Effector memory CD8-positive, alpha-beta T cell (primary cell): ENCODE measurements at regions not wholly inside any gene's neighbourhood (a gene's known extent, or its start where the extent isn't known, plus 50 kb on each side); places are given as distances from the start of the nearest gene placed in this dataset.
"Not testable (repeated sequence)": the region's sequence is repeated elsewhere in the genome, so short reads cannot be mapped to it uniquely, and the experiment has no call there.

Experiments used
- ATAC-seq: fragments of 150-1000 bp; cut with Tn5 transposase; replicated peaks from 2 replicates; pipeline ENCODE4 v1.10.0; 2021; ENCODE audit warnings: mild to moderate bottlenecking, moderate library complexity
- DNase-seq, 3 experiments: peaks; one replicate each; pipeline ENCODE4 v3.0.0; 2021
- H3K27ac Mint-ChIP-seq, 2 donors: one replicate each; pipeline ENCODE4 v1.8.0; 2022; ENCODE audit warnings: mild to moderate bottlenecking in 2 of 2, mixed read lengths in 2 of 2, moderate library complexity in 2 of 2
- H3K27me3 Mint-ChIP-seq, 2 donors: one replicate each; pipeline ENCODE4 v1.8.0; 2022; ENCODE audit warnings: mixed read lengths in 2 of 2
- H3K36me3 Mint-ChIP-seq: one replicate; pipeline ENCODE4 v1.8.0; 2022; ENCODE audit warnings: mild to moderate bottlenecking, moderate library complexity, mixed read lengths; ENCODE audit not compliant: insufficient read depth
- H3K4me1 Mint-ChIP-seq, 2 donors: one replicate each; pipeline ENCODE4 v1.8.0; 2022; ENCODE audit warnings: low read depth in 2 of 2, mixed read lengths in 2 of 2
- H3K4me3 Mint-ChIP-seq, 2 donors: one replicate each; pipeline ENCODE4 v1.8.0; 2022; ENCODE audit warnings: mild to moderate bottlenecking in 2 of 2, mixed read lengths in 2 of 2, moderate library complexity in 2 of 2
- H3K9me3 Mint-ChIP-seq, 2 donors: one replicate each; pipeline ENCODE4 v1.8.0; 2022; ENCODE audit warnings: mixed read lengths in 2 of 2

- not testable (repeated sequence) for H3K4me1 Mint-ChIP-seq, H3K4me3 Mint-ChIP-seq, DNase-seq, ATAC-seq, H3K27me3 Mint-ChIP-seq, H3K27ac Mint-ChIP-seq, H3K36me3 Mint-ChIP-seq
- H3K9me3 Mint-ChIP-seq: peaks cover 6 to 21% of the 10 kb centered on the region in 2 donors
Measured at GRCh38 chr11:80699406-80700177, 1258.8 kb upstream of the TENM4 start.

DNA sequence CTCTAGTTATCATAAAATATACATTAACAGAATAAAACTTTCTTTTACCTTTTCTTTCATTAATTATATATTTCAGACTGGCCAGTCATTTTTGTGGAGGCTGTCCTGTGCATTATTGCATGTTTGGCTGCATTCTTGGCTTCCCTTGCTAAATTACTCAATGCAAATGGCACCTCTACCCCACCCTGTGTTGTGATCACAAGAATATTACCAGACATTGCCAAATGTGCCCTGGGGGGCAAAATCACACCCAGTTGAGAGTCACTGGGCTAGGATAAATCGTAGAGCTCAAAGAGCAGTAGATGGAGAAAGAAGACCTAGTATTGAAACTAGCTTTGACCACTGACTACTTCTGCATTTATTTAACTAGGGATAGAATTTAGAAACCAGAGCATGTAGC lies 1257.8 kb upstream of the TENM4 start:
- Mint-ChIP-seq H3K9me3 (peaks cover 6 to 20% of the 10 kb centered on the region in 2 donors), H3K4me3 (no peak overlapping the region), H3K36me3 (no peaks in the 10 kb centered on the region), H3K27ac (no peak overlapping the region), H3K4me1 (no peaks in the 10 kb centered on the region), H3K27me3 (no peaks in the 10 kb centered on the region)
- ATAC-seq (no peak), DNase-seq (no peak)

- Mint-ChIP-seq H3K4me1 (no peaks in the 10 kb centered on the region), H3K27me3 (no peaks in the 10 kb centered on the region), H3K9me3 (peaks cover 2 to 6% of the 10 kb centered on the region in 2 donors), H3K4me3 (no peak overlapping the region), H3K27ac (no peak overlapping the region), H3K36me3 (no peaks in the 10 kb centered on the region)
- DNase-seq (no peak), ATAC-seq (no peak)
Measured at GRCh38 chr11:80694385-80694784, 1253.6 kb upstream of the TENM4 start.

- H3K9me3 Mint-ChIP-seq: no peaks in the 10 kb centered on the region
- DNase-seq (no peak), ATAC-seq (no peak)
- no peaks in the 10 kb centered on the region for H3K4me1 Mint-ChIP-seq
- H3K27ac Mint-ChIP-seq: no peak overlapping the region
- H3K36me3 Mint-ChIP-seq: no peaks in the 10 kb centered on the region
- H3K4me3 Mint-ChIP-seq: no peak overlapping the region
- no peaks in the 10 kb centered on the region for H3K27me3 Mint-ChIP-seq
Measured at GRCh38 chr11:80687941-80688340, 1247.1 kb upstream of the TENM4 start.

DNA sequence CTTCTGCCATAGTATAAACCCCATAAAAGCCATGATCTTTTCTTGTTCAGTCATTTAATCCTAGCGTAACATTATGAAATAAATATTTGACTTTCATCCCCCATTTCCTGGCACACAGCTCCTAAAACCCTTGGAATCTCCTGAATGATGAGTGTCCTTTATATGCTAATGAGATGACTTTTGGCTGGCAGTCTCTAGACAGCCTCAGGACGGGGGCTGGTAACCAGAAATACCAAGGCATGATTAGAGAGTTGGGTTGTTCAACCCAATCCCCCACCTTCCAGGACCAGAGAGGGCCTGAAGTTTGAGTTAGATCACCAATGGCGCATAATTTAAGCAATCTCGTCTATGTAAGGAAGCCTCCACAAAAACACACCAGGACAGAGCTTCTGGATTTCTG lies 1246.1 kb upstream of the TENM4 start:
- no peaks in the 10 kb centered on the region for H3K9me3 Mint-ChIP-seq
- DNase-seq (no peak), ATAC-seq (no peak)
- no peaks in the 10 kb centered on the region for H3K4me1 Mint-ChIP-seq
- H3K27me3 Mint-ChIP-seq: no peaks in the 10 kb centered on the region
- H3K36me3 Mint-ChIP-seq: no peaks in the 10 kb centered on the region
- no peak overlapping the region for H3K27ac Mint-ChIP-seq
- no peak overlapping the region for H3K4me3 Mint-ChIP-seq

DNA sequence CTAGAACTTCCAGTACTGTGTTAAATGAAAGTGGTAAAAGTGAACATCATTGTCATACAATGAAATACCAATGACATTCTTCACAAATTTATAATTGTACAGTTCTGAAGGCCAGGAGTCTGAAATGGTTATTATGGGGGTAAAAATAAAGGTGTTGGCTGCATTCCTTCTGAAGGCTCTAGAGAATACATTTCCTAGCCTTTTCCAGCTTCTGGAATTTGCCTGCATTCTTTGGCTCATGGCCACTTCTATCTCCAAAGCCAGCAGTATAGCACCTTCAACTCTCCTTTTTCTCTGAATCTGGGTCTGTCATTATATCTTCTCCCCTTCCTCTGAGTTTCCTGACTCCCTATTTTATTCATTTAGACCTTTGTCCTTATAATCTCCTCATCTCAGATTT lies 1232.7 kb upstream of the TENM4 start:
- no peak for DNase-seq
- Mint-ChIP-seq H3K27me3 (no peaks in the 10 kb centered on the region), H3K4me3 (no peak overlapping the region), H3K4me1 (no peaks in the 10 kb centered on the region), H3K36me3 (no peaks in the 10 kb centered on the region), H3K9me3 (peaks cover 4 to 10% of the 10 kb centered on the region in 2 donors), H3K27ac (no peak overlapping the region)
- ATAC-seq: no peak

DNA sequence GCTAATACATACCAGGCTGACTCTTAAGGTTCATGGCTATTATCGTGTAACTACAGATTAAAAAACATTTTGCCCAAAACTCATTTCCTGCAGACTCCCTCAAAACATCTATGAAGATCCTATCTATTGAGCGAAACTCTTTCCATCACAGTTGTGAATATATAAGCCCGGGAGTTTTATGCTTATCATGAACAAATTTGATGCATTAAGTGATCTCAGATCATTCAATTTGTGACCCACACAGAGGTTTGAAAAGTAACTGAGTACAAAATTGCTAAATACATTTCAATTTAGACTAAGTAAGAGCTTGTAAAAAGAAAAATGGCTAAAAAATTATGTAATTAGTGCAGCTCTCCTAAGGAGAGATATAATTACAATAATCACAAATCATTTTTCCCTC lies 1228.8 kb upstream of the TENM4 start:
- Mint-ChIP-seq H3K27me3 (no peaks in the 10 kb centered on the region), H3K4me1 (no peaks in the 10 kb centered on the region), H3K27ac (no peak overlapping the region), H3K36me3 (no peaks in the 10 kb centered on the region), H3K4me3 (no peak overlapping the region), H3K9me3 (peaks cover 5 to 13% of the 10 kb centered on the region in 2 donors)
- DNase-seq: no peak
- no peak for ATAC-seq

DNA sequence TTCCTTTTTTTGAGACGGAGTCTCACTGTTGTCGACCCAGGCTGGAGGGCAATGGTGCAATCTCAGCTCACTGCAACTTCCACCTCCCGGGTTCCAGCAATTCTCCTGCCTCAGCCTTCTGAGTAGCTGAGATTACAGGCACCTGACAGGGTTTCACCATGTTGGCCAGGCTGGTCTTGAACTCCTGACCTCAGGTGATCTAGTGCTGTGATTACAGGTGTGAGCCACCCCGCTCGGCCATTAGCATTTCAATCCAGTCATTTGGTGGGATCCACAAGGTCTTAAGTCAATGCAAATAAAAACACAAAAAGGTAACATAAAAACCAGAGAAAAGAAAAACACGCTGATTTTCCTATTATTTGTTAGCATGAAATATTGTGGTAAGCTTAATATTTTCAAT lies 1227.2 kb upstream of the TENM4 start:
- Mint-ChIP-seq H3K4me3 (no peak overlapping the region), H3K36me3 (no peaks in the 10 kb centered on the region), H3K27ac (no peak overlapping the region)

GRCh38 chr11:80655834-80656233 lies 1215.0 kb upstream of the TENM4 start:
- no peak for ATAC-seq

More for the DNA sequence above, 1227.2 kb upstream of the TENM4 start:
- no peak for ATAC-seq
- Mint-ChIP-seq H3K9me3 (peaks cover 9 to 13% of the 10 kb centered on the region in 2 donors), H3K4me1 (no peaks in the 10 kb centered on the region), H3K27me3 (no peaks in the 10 kb centered on the region)
- DNase-seq: no peak

GRCh38 chr11:80650966-80651365 lies 1210.1 kb upstream of the TENM4 start:
- Mint-ChIP-seq H3K4me3 (no peak overlapping the region), H3K27me3 (no peaks in the 10 kb centered on the region), H3K9me3 (peaks cover 0 to 4% of the 10 kb centered on the region in 2 donors), H3K36me3 (no peaks in the 10 kb centered on the region), H3K27ac (no peak overlapping the region), H3K4me1 (no peaks in the 10 kb centered on the region)
- ATAC-seq: no peak
- no peak for DNase-seq

More at GRCh38 chr11:80655834-80656233, 1215.0 kb upstream of the TENM4 start:
- H3K36me3 Mint-ChIP-seq: no peaks in the 10 kb centered on the region
- no peak overlapping the region for H3K27ac Mint-ChIP-seq
- peaks cover 0 to 6% of the 10 kb centered on the region in 2 donors for H3K9me3 Mint-ChIP-seq
- H3K4me3 Mint-ChIP-seq: no peak overlapping the region
- H3K4me1 Mint-ChIP-seq: no peaks in the 10 kb centered on the region
- DNase-seq: no peak
- H3K27me3 Mint-ChIP-seq: no peaks in the 10 kb centered on the region

- Mint-ChIP-seq H3K4me3 (no peak overlapping the region), H3K4me1 (no peaks in the 10 kb centered on the region), H3K27me3 (no peaks in the 10 kb centered on the region), H3K27ac (no peak overlapping the region), H3K9me3 (peaks cover 0 to 7% of the 10 kb centered on the region in 2 donors), H3K36me3 (no peaks in the 10 kb centered on the region)
- no peak for ATAC-seq
- DNase-seq: no peak
Measured at GRCh38 chr11:80649186-80649585, 1208.4 kb upstream of the TENM4 start.

GRCh38 chr11:80638296-80638695 lies 1197.5 kb upstream of the TENM4 start:
- ATAC-seq: no peak
- H3K27ac Mint-ChIP-seq: no peak overlapping the region
- no peaks in the 10 kb centered on the region for H3K27me3 Mint-ChIP-seq
- no peak overlapping the region for H3K4me3 Mint-ChIP-seq
- H3K4me1 Mint-ChIP-seq: no peaks in the 10 kb centered on the region
- DNase-seq: no peak
- H3K36me3 Mint-ChIP-seq: peaks cover 2% of the 10 kb centered on the region
- H3K9me3 Mint-ChIP-seq: peaks cover 23 to 40% of the 10 kb centered on the region in 2 donors

GRCh38 chr11:80637571-80637970 lies 1196.7 kb upstream of the TENM4 start:
- Mint-ChIP-seq H3K9me3 (peaks cover 21 to 36% of the 10 kb centered on the region in 2 donors), H3K27me3 (no peaks in the 10 kb centered on the region), H3K27ac (no peak overlapping the region), H3K36me3 (peaks cover 2% of the 10 kb centered on the region), H3K4me1 (no peaks in the 10 kb centered on the region), H3K4me3 (no peak overlapping the region)
- ATAC-seq (no peak), DNase-seq (no peak)

DNA sequence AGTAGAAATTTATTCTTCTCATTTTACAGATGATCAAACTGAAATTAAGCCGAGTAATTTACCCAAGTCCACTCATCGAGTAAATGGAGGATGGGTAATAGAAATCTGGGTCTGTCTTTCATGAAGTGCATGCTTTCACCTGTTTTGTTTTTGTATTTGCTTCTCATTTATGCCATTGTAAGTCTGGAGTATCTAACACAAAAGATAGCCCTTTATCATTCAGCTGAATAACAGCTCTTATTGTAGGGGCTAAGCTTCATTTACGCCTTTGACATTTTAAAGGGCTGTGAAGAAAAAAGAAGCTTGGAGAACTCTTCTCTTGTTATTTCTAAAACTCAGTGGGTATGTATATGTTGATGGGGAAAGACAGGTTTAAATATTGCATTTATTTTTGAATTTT lies 1196.2 kb upstream of the TENM4 start:
- no peak for DNase-seq
- no peaks in the 10 kb centered on the region for H3K27me3 Mint-ChIP-seq
- H3K4me1 Mint-ChIP-seq: no peaks in the 10 kb centered on the region
- no peak for ATAC-seq
- H3K4me3 Mint-ChIP-seq: no peak overlapping the region
- peaks cover 2% of the 10 kb centered on the region for H3K36me3 Mint-ChIP-seq
- H3K27ac Mint-ChIP-seq: no peak overlapping the region
- H3K9me3 Mint-ChIP-seq: peaks cover 19 to 31% of the 10 kb centered on the region in 2 donors
